Kidney (tissue), 13 donors: ENCODE measurements at regions not wholly inside any gene's neighbourhood (a gene's known extent, or its start where the extent isn't known, plus 50 kb on each side); places are given as distances from the start of the nearest gene placed in this dataset.
"Not testable (repeated sequence)": the region's sequence is repeated elsewhere in the genome, so short reads cannot be mapped to it uniquely, and the experiment has no call there.

Experiments
- DNase-seq, 5 donors: peaks; one replicate each; pipeline ENCODE4 v3.0.0-alpha.2; 2013 to 2020
- FAIRE-seq: peaks from 2 replicates; lab custom pipeline; 2012; peaks lifted over from hg19 to GRCh38; lab: Jason Lieb, UNC
- H3K27ac ChIP-seq, 2 donors: one replicate each; pipeline ENCODE4 v1.7.0; 2013; ENCODE audit warnings: low read depth in 2 of 2, low read length in 2 of 2, inconsistent platforms in 1 of 2
- H3K27me3 ChIP-seq: one replicate; pipeline ENCODE4 v1.7.1; 2013; ENCODE audit warnings: low read length, inconsistent platforms; ENCODE audit not compliant: control insufficient read depth, insufficient read depth
- H3K36me3 ChIP-seq, 3 donors: one replicate each; pipeline versions ENCODE4 v1.7.0 to v1.7.1; 2013; ENCODE audit warnings: low read length in 3 of 3, control low read depth in 1 of 3, inconsistent platforms in 1 of 3; ENCODE audit not compliant: insufficient read depth in 3 of 3, control insufficient read depth in 2 of 3
- H3K4me1 ChIP-seq, 3 donors: one replicate each; pipeline versions ENCODE4 v1.7.0 to v1.7.1; 2013; ENCODE audit warnings: low read length in 3 of 3, inconsistent platforms in 1 of 3, low read depth in 1 of 3; ENCODE audit not compliant: control insufficient read depth in 2 of 3, insufficient read depth in 2 of 3
- H3K4me3 ChIP-seq, 3 donors: one replicate each; pipeline versions ENCODE4 v1.7.0 to v1.8.1; 2013; ENCODE audit warnings: low read length in 3 of 3, control low read depth in 1 of 3, inconsistent platforms in 1 of 3
- H3K9ac ChIP-seq, 3 donors: one replicate each; pipeline versions ENCODE4 v1.7.0 to v1.7.1; 2013; ENCODE audit warnings: low read length in 3 of 3, control low read depth in 1 of 3, inconsistent platforms in 1 of 3
- H3K9me3 ChIP-seq, 3 donors: one replicate each; pipeline versions ENCODE4 v1.7.0 to v1.7.1; 2013; ENCODE audit warnings: low read length in 3 of 3, control low read depth in 1 of 3, inconsistent platforms in 1 of 3; ENCODE audit not compliant: control insufficient read depth in 2 of 3, insufficient read depth in 1 of 3
- CTCF ChIP-seq: IDR thresholded peaks from 3 replicates; pipeline ENCODE4 v1.5.1; 2012; ENCODE audit warnings: mild to moderate bottlenecking, moderate library complexity, borderline replicate concordance; ENCODE audit not compliant: insufficient read depth; ENCODE audit errors: extremely low read depth
- intact Hi-C: fragments of 100-400 bp; cut with DNase I; formaldehyde crosslinking; loops from one replicate; pipeline ENCODE4 v1.11.1; 2022
- donor health status: control.
- donor health status: control.
- donor health status: control.
- donor health status: control.
- donor health status: control.
- donor health status: DM: yes; HTN: yes; CAD: no.
- donor health status: Normal renal cell carcinoma (clear cell type).

GRCh38 chr22:49344161-49344560, 483.5 kb downstream of the BRD1 start:
- DNase-seq (peak in 1 of 5 donors; percentile 39), FAIRE-seq (no peak)
- no peak overlapping the region for H3K4me3 ChIP-seq
- no peaks in the 10 kb centered on the region for H3K27me3 ChIP-seq
- no peaks in the 10 kb centered on the region for H3K9me3 ChIP-seq
- TF ChIP-seq CTCF: no peak
- no peak overlapping the region for H3K9ac ChIP-seq
- H3K36me3 ChIP-seq: no peaks in the 10 kb centered on the region
- no peak overlapping the region for H3K27ac ChIP-seq
- intact Hi-C loops: no loop called here
- no peaks in the 10 kb centered on the region for H3K4me1 ChIP-seq

GRCh38 chr22:49340406-49340805, 487.3 kb downstream of the BRD1 start:
- H3K9ac ChIP-seq: no peak overlapping the region
- H3K4me1 ChIP-seq: no peaks in the 10 kb centered on the region
- TF ChIP-seq CTCF: no peak
- intact Hi-C loops: no loop called here
- H3K9me3 ChIP-seq: no peaks in the 10 kb centered on the region
- H3K36me3 ChIP-seq: no peaks in the 10 kb centered on the region
- H3K27ac ChIP-seq: no peak overlapping the region
- FAIRE-seq (no peak), DNase-seq (peak in 1 of 5 donors; percentile 0)
- H3K4me3 ChIP-seq: no peak overlapping the region
- no peaks in the 10 kb centered on the region for H3K27me3 ChIP-seq

GRCh38 chr22:49336483-49336882, 491.2 kb downstream of the BRD1 start:
- H3K9me3 ChIP-seq, H3K4me1 ChIP-seq, H3K27me3 ChIP-seq, H3K4me3 ChIP-seq, FAIRE-seq, intact Hi-C loops, H3K9ac ChIP-seq, H3K36me3 ChIP-seq, H3K27ac ChIP-seq: not testable (repeated sequence)
- DNase-seq: peak in 1 of 5 donors; percentile 2

- TF ChIP-seq CTCF: no peak
These were observed 492.7 kb downstream of the BRD1 start for GRCh38 chr22:49334976-49335375.

More at GRCh38 chr22:49334976-49335375, 492.7 kb downstream of the BRD1 start:
- DNase-seq (peak in 1 of 5 donors; percentile 6), FAIRE-seq (no peak)
- H3K9ac ChIP-seq: no peak overlapping the region
- H3K27me3 ChIP-seq: no peaks in the 10 kb centered on the region
- H3K4me3 ChIP-seq: no peak overlapping the region
- no peak overlapping the region for H3K27ac ChIP-seq
- H3K9me3 ChIP-seq: no peaks in the 10 kb centered on the region
- no peaks in the 10 kb centered on the region for H3K36me3 ChIP-seq
- no peaks in the 10 kb centered on the region for H3K4me1 ChIP-seq
- intact Hi-C loops: no loop called here
